ENCODE measurements at regions not wholly inside any gene's neighbourhood (a gene's known extent, or its start where the extent isn't known, plus 50 kb on each side); places are given as distances from the start of the nearest gene placed in this dataset.

- Histone ChIP-seq H3K36me3 (ENCODE audit: control insufficient read depth in 2 of 2, extremely low read depth in 1 of 2, insufficient read depth in 2 of 2, low read length in 2 of 2) (no peaks in the 10 kb centered on the region), H3K4me1 (ENCODE audit: control insufficient read depth, extremely low read depth, insufficient read depth, low read length) (no peaks in the 10 kb centered on the region), H3K27me3 (ENCODE audit: control insufficient read depth in 2 of 2, insufficient read depth in 2 of 2, low read length in 2 of 2) (peaks cover 4 to 5% of the 10 kb centered on the region in 2 experiments), H3K9ac (replicated peaks; ENCODE audit: extremely low read depth, insufficient read depth, low read length) (no peak overlapping the region), H3K79me2 (ENCODE audit: control insufficient read depth, insufficient read depth, low read length) (no peaks in the 10 kb centered on the region), H3K9me1 (replicated peaks; ENCODE audit: control insufficient read depth, extremely low read depth, insufficient read depth, low read length) (no peaks in the 10 kb centered on the region), H4K20me1 (replicated peaks; ENCODE audit: control insufficient read depth, extremely low read depth, insufficient read depth, low read length) (no peaks in the 10 kb centered on the region), H3K4me2 (ENCODE audit: insufficient read depth, low read length) (no peak overlapping the region), H3K4me3 (replicated peaks in 1 of 3; ENCODE audit: insufficient read depth in 1 of 3, low read depth in 1 of 3, low read length in 3 of 3) (no peak overlapping the region), H3K9me3 (replicated peaks; ENCODE audit: control insufficient read depth, insufficient read depth, low read length) (no peaks in the 10 kb centered on the region), H3K27ac (ENCODE audit: insufficient read depth, low read depth, low read length) (no peak overlapping the region), H2AFZ (ENCODE audit: low read depth, low read length) (no peak overlapping the region)
- ChIA-PET POLR2A (no interaction called here), CTCF (no interaction called here)
- dilution Hi-C loops (cut with MboI; ENCODE audit: extremely low pct_ligation_motif_present, low sequenced_read_pairs) (no loop called here), intact Hi-C loops (cut with micrococcal nuclease) (no loop called here)
- BruUV-seq (replicated peaks), result no TSS peak
- TF ChIP-seq FOS (IDR thresholded peaks at IDR 0.05; ENCODE audit: borderline replicate concordance, insufficient read depth, low read length) (no peak), JUN (IDR thresholded peaks at IDR 0.05; ENCODE audit: borderline replicate concordance, insufficient read depth, insufficient read length, low read depth) (no peak), GATA2 (IDR thresholded peaks at IDR 0.05; ENCODE audit: insufficient read depth, insufficient read length, low read depth, low read length) (no peak), MYC (IDR thresholded peaks at IDR 0.05; ENCODE audit: low read depth, low read length) (no peak), EZH2 (IDR thresholded peaks at IDR 0.05; ENCODE audit: borderline replicate concordance, low read depth, low read length, severe bottlenecking) (no peak), POLR2A (IDR thresholded peaks at IDR 0.05; ENCODE audit: low read depth, low read length) (no peak), MAX (IDR thresholded peaks at IDR 0.05; ENCODE audit: insufficient read depth, insufficient read length) (no peak), CTCF (IDR thresholded peaks at IDR 0.05; ENCODE audit: extremely low read depth in 1 of 2, insufficient read depth in 1 of 2, low read depth in 1 of 2, low read length in 2 of 2) (no peak), POLR2AphosphoS5 (IDR thresholded peaks at IDR 0.05; ENCODE audit: insufficient read depth, low read depth, low read length) (no peak)
- DNase-seq (ENCODE audit: low read depth, low spot score) (no peak), FAIRE-seq (no peak)
Measured at GRCh38 chr3:182668974-182669373, 124.3 kb upstream of the ATP11B start.
